ENCODE measurements at regions not wholly inside any gene's neighbourhood (a gene's known extent, or its start where the extent isn't known, plus 50 kb on each side); places are given as distances from the start of the nearest gene placed in this dataset.
"Not testable (repeated sequence)": the region's sequence is repeated elsewhere in the genome, so short reads cannot be mapped to it uniquely, and the experiment has no call there.

- no peak for DNase-seq
Measured at GRCh38 chr6:85278466-85279035, 171.3 kb upstream of the NT5E start.

GRCh38 chr6:85276026-85276425 lies 173.9 kb upstream of the NT5E start:
- DNase-seq, result not testable (repeated sequence)

- no peak for DNase-seq
Measured at GRCh38 chr6:85275338-85275985, 174.4 kb upstream of the NT5E start.

- DNase-seq, result no peak
Measured at GRCh38 chr6:85273870-85274269, 176.0 kb upstream of the NT5E start.

- no peak for DNase-seq
Measured at GRCh38 chr6:85273046-85273445, 176.8 kb upstream of the NT5E start.

GRCh38 chr6:85272592-85272991 lies 177.3 kb upstream of the NT5E start:
- no peak for DNase-seq

DNA sequence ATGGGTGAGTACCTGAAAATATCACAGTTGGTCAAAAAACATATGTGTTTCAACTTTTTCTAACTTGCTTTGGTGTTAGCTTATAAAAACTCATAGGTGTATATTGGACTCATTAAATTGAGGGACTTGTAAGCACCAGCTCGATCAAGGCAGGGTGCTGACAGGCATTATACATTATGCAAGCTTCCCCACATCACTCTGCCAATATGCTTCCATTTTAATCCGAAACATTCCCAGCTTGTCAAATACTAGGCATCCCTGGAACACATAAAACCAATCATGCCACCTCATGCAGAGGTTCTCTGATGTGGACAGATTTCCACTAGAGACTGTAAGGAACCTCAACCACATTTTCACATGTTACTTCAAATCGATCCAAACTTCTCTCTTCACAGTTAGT lies 187.3 kb upstream of the NT5E start:
- no peak for DNase-seq

DNA sequence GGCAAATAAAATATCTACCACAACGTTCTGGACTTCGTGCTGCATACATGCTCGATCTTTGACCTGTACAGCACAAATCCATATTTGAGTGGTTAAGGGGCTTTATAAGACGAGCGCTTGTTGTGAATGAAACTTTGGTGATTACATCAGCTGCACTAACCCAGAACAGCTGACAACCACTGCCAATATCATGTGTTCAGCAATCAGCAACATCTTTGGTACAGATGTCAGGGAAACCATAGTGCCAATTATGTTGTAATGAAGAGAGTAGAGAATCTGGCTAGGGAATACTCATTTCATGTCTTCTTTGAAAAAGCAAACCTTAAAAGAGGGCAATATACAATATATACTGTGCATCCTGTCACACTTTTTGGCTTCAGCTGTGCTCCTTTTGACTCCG lies 188.6 kb upstream of the NT5E start:
- DNase-seq, result no peak

- no peak for DNase-seq
Measured at GRCh38 chr6:85255661-85256060, 194.2 kb upstream of the NT5E start.

GRCh38 chr6:85252552-85252951 lies 197.3 kb upstream of the NT5E start:
- no peak for DNase-seq

- DNase-seq, result no peak
Measured at GRCh38 chr6:85252085-85252484, 197.8 kb upstream of the NT5E start.

DNA sequence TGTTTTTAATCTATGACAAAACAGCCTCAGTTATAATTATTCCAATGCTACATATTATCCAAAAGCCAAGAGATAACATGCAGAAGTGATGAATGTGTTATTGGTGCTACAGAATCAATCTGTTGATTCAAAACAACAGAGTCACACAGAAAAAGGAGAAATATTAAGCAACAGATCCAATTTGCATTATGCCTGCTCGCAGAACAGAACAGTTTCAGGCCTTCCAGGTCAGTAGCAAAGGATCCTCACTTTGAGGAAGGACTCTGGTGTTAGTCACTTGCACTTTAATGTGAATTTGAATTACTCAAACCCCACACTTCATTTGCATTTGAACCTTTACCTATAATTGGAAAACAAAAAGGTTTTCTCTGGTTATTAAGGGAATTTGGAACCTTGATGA lies 198.6 kb upstream of the NT5E start:
- DNase-seq, result no peak

GRCh38 chr6:85250586-85251220 lies 199.2 kb upstream of the NT5E start:
- DNase-seq, result no peak

GRCh38 chr6:85245004-85245403 lies 204.9 kb upstream of the NT5E start:
- DNase-seq, result no peak

DNA sequence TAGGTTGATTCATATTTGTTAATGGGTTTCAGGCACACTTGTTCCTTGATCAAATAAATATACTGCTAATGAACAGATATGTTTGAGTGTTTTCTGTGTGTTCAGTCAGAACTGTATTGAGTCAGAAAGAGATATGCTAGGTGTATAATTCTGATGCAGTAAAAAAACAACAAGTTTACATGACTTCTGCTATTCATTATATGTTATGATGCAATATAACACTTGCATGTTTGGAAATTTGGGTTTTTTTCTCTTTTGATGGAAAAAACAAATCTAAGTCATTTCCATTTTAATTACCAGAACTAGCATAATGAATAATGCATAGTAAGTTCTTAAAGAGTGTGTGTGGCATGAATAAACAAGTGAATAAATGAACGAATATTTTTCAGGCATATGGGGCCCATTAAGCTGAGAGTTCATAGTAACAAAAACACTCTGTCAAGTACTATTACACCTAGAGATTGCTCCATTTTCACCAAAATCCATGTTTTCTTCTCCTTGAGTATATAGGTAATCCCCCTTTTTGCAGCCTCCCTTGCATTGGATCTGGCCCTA lies 208.3 kb upstream of the NT5E start:
- no peak for DNase-seq

- no peak for DNase-seq
Measured at GRCh38 chr6:85240787-85241385, 209.0 kb upstream of the NT5E start.

GRCh38 chr6:85237478-85237877 lies 212.4 kb upstream of the NT5E start:
- no peak for DNase-seq

DNA sequence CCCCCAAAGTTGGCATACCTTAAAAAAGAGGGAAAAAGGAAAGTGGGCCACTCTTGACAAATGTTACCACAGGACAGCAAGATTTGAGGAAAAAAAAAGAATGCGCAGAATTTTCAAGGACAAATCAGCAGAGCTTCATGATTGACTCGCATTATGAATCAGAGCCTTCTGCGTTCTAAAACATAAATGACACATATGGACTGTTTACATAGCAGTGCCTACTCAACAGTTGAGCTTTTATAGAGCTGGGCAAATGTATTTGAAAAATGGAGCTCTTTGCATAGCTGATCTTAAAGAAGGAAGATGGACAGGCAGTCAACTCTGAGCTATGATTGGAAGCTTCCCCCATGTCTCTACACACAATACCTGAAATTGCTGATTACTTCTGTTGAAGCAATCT lies 213.2 kb upstream of the NT5E start:
- DNase-seq, result no peak

GRCh38 chr6:85227345-85227744 lies 222.5 kb upstream of the NT5E start:
- DNase-seq, result not testable (repeated sequence)

DNA sequence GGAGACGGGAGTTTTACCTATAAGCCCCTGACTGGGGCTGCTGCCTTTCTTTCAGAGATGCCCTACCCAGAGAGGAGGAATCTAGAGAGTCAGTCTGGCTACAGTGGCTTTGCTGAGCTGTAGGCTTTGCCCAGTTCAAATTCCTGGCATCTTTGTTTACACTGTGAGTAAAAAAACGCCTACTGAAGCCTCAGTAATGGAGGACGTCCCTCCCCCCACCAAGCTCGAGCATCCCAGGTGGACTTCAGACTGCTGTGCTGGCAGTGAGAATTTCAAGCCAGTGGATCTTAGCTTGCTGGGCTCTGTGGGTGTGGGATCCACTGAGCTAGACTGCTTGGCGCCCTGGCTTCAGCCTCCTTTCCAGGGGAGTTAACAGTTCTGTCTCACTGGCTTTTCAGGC lies 237.1 kb upstream of the NT5E start:
- DNase-seq, result not testable (repeated sequence)

- DNase-seq, result no peak
Measured at GRCh38 chr6:85195243-85195642, 254.6 kb upstream of the NT5E start.

DNA sequence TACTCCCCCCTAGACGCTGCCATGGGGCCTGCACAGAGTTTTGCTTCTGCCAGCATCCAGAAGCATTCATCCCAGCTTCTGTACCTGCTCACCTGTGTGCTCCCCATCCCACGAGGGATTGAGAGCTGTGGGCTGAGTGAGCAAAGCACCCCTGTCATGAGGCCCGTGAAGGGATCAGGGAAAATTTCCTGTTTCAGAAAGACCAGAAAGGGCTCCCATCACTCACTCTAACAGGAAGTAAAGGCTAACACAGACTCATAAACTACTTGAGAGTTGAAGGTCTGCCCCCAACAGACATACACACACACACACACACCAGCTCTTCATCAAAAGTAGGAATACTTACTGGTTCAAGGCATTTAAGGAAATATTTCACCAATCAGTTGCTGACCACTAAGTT lies 256.5 kb upstream of the NT5E start:
- DNase-seq, result no peak

DNA sequence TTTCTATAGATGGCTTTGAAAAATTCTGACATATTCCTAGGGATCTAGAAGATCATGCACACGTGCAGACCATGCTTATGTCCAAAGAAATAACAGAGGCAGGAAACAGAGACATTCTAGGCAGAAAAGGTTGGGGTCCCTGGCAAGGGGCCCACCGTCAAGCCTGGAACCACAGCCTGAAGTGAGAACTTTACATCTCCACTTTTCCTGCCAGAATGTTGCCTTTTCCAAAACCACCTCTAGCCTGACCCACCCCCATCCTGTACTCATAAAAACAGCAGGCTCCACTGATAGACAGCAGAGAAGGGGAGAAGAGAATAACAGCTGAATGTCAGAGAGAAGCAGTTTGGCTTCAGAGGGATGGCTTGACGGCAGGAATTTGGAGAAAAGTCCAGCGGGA lies 257.3 kb upstream of the NT5E start:
- DNase-seq, result no peak

DNA sequence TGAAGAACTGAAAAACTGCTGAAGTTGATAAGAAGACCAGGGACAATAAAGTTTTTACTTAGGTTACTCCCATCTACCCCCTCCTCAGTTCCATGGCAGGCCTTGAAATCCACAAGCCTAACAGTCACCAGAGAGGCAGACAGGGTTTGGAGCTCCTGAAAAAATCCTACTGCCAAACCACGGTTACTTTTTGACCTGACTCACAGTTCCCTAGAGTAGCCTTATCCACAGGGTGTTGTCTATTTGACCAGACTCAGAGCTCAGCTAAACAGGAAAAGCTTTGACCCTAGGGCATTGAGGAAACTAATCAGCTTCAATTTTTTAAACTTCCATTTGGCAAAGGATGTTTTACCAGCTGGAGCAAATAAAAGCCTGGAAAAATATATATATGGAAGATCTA lies 257.7 kb upstream of the NT5E start:
- no peak for DNase-seq

Data from stimulated activated CD4-positive, alpha-beta T cell treated with anti-CD3 and anti-CD28 coated beads, Interleukin-2, amount 100 ng/mL, for 24 hours (primary cell).